HG02642 (cell line): ENCODE measurements at regions not wholly inside any gene's neighbourhood (a gene's known extent, or its start where the extent isn't known, plus 50 kb on each side); places are given as distances from the start of the nearest gene placed in this dataset.
"Not testable (repeated sequence)": the region's sequence is repeated elsewhere in the genome, so short reads cannot be mapped to it uniquely, and the experiment has no call there.

ENCODE experiments used
- ATAC-seq: cut with Tn5 transposase; IDR thresholded peaks from one replicate; pipeline ENCODE4 v1.9.1; 2021; ENCODE audit warnings: mild to moderate bottlenecking; ENCODE audit not compliant: unreplicated experiment, poor library complexity

- ATAC-seq, result no peak
Observed at GRCh38 chr5:145585443-145586148, 249.5 kb downstream of the PRELID2 start.

- ATAC-seq, result no peak
Observed at GRCh38 chr5:145579301-145579700, 255.8 kb downstream of the PRELID2 start.

- ATAC-seq, result no peak
Observed at GRCh38 chr5:145574889-145575573, 260.1 kb downstream of the PRELID2 start.

- no peak for ATAC-seq
Observed at GRCh38 chr5:145568581-145568980, 266.6 kb downstream of the PRELID2 start.

GRCh38 chr5:145562931-145563330, 272.2 kb downstream of the PRELID2 start:
- no peak for ATAC-seq

DNA sequence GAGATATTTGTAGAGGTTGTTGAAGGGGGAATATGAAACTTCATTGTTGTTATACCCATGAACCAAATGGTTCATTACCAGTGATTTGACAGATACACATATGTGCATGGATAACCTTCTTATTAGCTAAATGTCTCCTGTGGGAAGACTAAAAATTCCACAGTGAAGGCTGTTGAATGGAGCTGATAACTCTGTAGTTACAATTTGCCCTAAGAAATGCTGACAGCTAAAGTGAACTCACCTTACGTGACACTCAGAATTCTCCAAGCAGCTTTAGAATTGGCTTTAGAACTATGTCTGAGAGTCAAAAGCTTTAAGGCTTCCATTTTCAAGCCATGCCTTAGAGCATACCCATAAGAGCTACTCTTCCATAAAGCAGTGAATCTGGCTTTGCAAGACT, 276.9 kb downstream of the PRELID2 start:
- no peak for ATAC-seq

DNA sequence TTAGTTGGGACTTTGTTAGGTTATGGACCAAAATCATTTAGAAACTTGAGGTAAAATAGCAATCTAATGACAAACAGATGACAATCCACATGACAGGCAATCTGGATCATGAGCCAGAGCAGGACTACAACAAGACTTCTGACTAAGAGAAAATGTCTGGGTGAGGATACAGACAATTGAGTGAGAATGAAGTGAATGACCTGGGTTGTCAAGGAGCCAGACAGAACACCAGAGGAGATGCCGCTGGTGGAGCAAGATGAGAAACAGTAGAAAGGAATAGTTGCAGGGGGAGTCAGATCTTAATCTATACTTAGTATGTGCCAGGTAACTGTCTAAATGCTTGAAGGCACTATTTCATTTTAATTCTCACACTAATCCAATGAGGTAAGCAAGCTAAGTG, 277.8 kb downstream of the PRELID2 start:
- ATAC-seq, result no peak

GRCh38 chr5:145554399-145554798, 280.7 kb downstream of the PRELID2 start:
- ATAC-seq, result no peak

DNA sequence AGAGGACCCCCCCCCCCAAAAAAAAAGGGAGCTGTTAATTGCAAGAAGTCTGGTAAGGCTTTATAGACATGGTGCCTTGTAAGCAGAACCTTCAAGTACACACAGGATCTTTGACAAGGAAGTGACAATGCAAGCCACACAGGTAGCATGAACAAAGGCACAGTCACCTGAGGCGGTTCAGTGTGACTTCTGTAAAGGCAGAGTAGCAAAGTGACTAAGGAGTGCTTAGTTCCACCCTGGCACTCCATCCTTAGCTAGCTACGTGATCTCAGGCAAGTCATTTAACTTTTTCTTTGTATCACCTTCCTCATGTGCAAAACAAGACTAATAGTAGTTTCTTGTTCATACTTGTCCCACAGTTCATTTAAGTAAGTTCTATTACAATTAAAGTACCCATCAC, 282.0 kb downstream of the PRELID2 start:
- no peak for ATAC-seq

GRCh38 chr5:145551714-145552113, 283.4 kb downstream of the PRELID2 start:
- no peak for ATAC-seq

- no peak for ATAC-seq
Observed at GRCh38 chr5:145548097-145548496, 287.0 kb downstream of the PRELID2 start.

DNA sequence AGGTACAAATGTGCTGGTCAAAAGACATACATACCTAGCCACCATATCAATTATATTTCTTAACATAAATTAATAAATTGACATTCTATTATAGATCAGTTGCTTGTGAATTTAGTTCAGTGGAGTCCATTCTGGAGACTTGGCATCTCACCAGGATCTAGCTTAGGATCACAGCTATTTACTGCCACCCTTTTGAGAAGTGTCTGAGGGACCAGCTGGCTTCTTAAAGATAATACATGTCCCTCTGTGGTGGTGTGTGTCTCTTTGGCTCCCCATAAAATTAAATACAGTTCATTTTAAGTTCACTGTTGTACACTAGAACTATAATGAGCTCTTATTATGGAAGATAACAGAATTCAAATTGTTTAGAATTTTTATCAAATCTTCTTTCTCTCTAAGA, 290.7 kb downstream of the PRELID2 start:
- no peak for ATAC-seq

DNA sequence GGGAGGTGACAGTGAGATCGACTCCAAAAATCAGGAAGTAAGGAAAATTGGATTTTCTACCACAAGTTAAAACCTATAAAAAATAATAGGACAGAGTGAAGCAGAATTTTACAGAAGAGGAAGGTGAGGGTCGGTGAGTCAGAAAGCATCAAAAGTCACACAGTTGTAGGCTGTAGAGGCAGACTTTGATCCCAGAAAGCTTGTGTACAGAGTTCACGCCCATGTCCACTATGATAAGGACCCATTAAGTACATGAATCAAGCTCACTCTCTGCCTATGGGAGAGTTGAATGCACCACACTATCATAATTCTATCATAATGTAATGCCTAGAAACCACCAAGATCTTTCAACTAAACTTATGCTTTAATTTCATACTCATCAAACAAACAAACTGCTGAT, 291.2 kb downstream of the PRELID2 start:
- no peak for ATAC-seq

DNA sequence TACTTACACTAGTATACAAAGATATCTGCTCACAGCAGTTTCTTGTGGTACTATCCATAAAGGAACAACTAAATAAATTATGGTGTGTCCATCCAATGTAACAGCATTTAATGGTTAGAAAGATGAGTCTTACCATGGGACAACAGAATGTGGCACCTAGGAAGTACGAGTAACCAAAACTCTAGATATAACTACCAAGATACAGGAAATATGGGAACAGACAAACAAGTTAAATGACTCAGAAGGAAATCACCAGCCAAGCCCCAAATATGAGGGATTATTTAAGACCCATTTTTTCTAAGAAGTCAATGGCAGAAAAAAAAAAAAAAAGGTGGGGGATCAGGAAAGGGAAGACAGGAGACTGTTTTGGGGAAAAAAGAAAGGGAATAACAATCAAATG, 294.8 kb downstream of the PRELID2 start:
- ATAC-seq, result no peak

DNA sequence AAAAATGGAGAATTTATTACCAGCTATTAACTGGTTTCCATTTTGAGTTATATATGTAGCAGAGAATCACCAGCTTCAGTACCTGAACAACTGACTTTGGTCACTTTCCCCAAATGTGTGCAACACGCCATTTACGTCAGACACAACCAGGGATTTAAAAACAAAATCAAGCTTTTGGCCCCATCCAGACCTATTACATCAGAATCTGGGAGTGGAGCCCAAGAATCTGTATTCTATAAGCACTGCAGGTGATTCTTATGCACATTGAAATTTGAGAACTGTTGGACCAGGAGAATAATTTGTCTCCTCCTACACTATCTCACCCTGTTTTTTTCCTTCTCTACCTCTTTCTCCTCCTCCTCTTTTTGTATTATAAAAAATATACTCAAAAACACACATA, 295.9 kb downstream of the PRELID2 start:
- ATAC-seq, result no peak

GRCh38 chr5:145536133-145536532, 299.0 kb downstream of the PRELID2 start:
- ATAC-seq, result no peak

- ATAC-seq, result no peak
Observed at GRCh38 chr5:145531038-145531734, 304.0 kb downstream of the PRELID2 start.

GRCh38 chr5:145521523-145521922, 313.6 kb downstream of the PRELID2 start:
- ATAC-seq, result no peak

- no peak for ATAC-seq
Observed at GRCh38 chr5:145521066-145521465, 314.1 kb downstream of the PRELID2 start.

- no peak for ATAC-seq
Observed at GRCh38 chr5:145520335-145520734, 314.8 kb downstream of the PRELID2 start.

DNA sequence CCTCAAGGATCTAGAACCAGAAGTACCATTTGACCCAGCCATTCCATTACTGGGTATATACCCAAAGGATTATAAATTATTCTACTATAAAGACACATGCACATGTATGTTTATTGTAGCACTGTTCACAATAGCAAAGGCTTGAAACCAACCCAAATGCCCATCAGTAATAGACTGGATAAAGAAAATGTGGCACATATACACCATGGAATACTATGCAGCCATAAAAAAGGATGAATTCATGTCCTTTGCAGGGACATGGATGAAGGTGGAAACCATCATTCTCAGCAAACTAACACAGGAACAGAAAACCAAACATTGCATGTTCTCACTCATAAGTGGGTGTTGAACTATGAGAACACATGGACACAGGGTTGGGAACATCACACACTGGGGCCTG, 317.6 kb downstream of the PRELID2 start:
- ATAC-seq, result not testable (repeated sequence)
